ENCODE measurements at regions not wholly inside any gene's neighbourhood (a gene's known extent, or its start where the extent isn't known, plus 50 kb on each side); places are given as distances from the start of the nearest gene placed in this dataset.

DNA sequence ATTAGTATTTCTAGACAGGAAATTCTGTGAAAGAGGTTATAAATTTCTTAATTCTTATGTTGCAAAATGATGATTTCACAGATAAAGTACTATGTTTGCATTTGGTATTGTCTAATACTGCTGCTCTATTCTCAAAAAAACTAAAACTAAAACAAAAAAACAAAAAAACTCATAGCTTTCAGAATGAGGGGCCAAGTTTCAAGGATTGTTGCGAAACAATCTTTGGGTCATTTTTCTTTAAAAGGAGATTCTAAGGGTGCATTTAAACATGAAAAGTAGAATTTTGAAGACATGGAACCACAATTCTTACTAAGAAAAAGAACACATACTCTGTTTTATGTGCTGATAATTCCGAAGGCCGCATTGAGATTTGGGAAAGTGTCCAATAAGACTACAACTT is 645.1 kb downstream of the ADGRL2 start:
- Histone ChIP-seq H3K4me1 (ENCODE audit: control insufficient read depth, low read length) (no peaks in the 10 kb centered on the region), H3K79me2 (ENCODE audit: control insufficient read depth, low read length) (no peaks in the 10 kb centered on the region), H3K9me3 (ENCODE audit: control insufficient read depth, insufficient read depth, low read length) (no peaks in the 10 kb centered on the region), H3K4me2 (ENCODE audit: low read length) (no peak overlapping the region), H3K36me3 (ENCODE audit: control insufficient read depth, low read length) (no peaks in the 10 kb centered on the region), H3K27ac (ENCODE audit: low read depth, low read length) (no peak overlapping the region), H3K27me3 (ENCODE audit: control insufficient read depth, low read length) (no peaks in the 10 kb centered on the region), H4K20me1 (ENCODE audit: control insufficient read depth, insufficient read depth, low read depth, low read length) (no peaks in the 10 kb centered on the region), H3K4me3 (ENCODE audit: low read length) (no peak overlapping the region), H3K9me2 (replicated peaks; ENCODE audit: control insufficient read depth, low read length) (no peaks in the 10 kb centered on the region), H3F3A (ENCODE audit: control insufficient read depth, insufficient read depth) (no peaks in the 10 kb centered on the region)
- TF ChIP-seq EZH2phosphoT487 (IDR thresholded peaks at IDR 0.05; ENCODE audit: borderline replicate concordance, low read length): no peak
- TF ChIP-seq, protein P1, sequence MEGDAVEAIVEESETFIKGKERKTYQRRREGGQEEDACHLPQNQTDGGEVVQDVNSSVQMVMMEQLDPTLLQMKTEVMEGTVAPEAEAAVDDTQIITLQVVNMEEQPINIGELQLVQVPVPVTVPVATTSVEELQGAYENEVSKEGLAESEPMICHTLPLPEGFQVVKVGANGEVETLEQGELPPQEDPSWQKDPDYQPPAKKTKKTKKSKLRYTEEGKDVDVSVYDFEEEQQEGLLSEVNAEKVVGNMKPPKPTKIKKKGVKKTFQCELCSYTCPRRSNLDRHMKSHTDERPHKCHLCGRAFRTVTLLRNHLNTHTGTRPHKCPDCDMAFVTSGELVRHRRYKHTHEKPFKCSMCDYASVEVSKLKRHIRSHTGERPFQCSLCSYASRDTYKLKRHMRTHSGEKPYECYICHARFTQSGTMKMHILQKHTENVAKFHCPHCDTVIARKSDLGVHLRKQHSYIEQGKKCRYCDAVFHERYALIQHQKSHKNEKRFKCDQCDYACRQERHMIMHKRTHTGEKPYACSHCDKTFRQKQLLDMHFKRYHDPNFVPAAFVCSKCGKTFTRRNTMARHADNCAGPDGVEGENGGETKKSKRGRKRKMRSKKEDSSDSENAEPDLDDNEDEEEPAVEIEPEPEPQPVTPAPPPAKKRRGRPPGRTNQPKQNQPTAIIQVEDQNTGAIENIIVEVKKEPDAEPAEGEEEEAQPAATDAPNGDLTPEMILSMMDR (IDR thresholded peaks at IDR 0.05; ENCODE audit: low read depth, low read length, poor library complexity, severe bottlenecking): no peak

DNA sequence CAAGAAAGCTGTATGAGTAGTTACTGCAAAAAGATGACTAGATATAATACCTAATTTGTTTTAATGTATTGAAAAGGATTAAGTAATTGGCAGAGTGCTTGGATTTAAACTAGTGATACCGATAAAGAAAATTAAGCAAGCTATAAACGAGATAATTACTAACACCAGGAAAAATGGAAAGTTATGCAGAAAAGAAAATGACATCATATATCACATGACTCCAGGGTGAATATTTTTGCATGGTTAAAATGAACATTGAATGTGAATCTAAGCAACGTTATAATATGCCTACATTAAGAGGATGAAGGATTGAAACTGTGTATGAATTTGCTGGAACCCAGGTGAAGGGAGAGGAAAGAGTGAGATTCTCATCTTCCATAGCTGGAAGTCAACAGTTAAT is 644.4 kb downstream of the ADGRL2 start:
- Histone ChIP-seq H3F3A (ENCODE audit: control insufficient read depth, insufficient read depth) (no peaks in the 10 kb centered on the region), H3K79me2 (ENCODE audit: control insufficient read depth, low read length) (no peaks in the 10 kb centered on the region), H3K4me2 (ENCODE audit: low read length) (no peak overlapping the region), H3K9me2 (replicated peaks; ENCODE audit: control insufficient read depth, low read length) (no peaks in the 10 kb centered on the region), H3K27ac (ENCODE audit: low read depth, low read length) (no peak overlapping the region), H3K9me3 (ENCODE audit: control insufficient read depth, insufficient read depth, low read length) (no peaks in the 10 kb centered on the region), H3K4me1 (ENCODE audit: control insufficient read depth, low read length) (no peaks in the 10 kb centered on the region), H3K4me3 (ENCODE audit: low read length) (no peak overlapping the region), H4K20me1 (ENCODE audit: control insufficient read depth, insufficient read depth, low read depth, low read length) (no peaks in the 10 kb centered on the region), H3K27me3 (ENCODE audit: control insufficient read depth, low read length) (no peaks in the 10 kb centered on the region), H3K36me3 (ENCODE audit: control insufficient read depth, low read length) (no peaks in the 10 kb centered on the region)
- TF ChIP-seq, protein P1 (IDR thresholded peaks at IDR 0.05; ENCODE audit: low read depth, low read length, poor library complexity, severe bottlenecking): no peak
- TF ChIP-seq EZH2phosphoT487 (IDR thresholded peaks at IDR 0.05; ENCODE audit: borderline replicate concordance, low read length): no peak

DNA sequence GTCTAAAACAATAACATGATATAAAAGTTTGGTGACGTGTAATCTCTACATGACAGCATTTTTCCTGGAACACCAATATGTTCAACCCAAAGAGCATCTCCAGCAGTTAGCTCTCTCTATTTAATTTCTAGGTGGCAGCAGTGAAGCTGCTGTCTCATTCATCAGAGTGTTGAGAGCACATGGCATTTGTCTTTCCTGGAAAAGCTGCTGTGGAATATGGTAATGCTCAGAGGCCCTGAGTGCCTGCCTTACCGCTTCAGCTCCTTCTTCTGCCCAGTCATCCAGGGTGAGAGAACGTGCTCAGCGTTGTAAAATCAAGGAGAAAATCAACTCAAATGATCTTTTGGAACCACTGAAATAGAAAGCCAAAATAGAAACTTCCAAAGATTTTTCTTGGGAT is 640.7 kb downstream of the ADGRL2 start:
- Histone ChIP-seq H3K36me3 (ENCODE audit: control insufficient read depth, low read length) (no peaks in the 10 kb centered on the region), H3K4me2 (ENCODE audit: low read length) (no peak overlapping the region), H3K79me2 (ENCODE audit: control insufficient read depth, low read length) (no peaks in the 10 kb centered on the region), H3K4me1 (ENCODE audit: control insufficient read depth, low read length) (no peaks in the 10 kb centered on the region), H3K27me3 (ENCODE audit: control insufficient read depth, low read length) (no peaks in the 10 kb centered on the region), H3K4me3 (ENCODE audit: low read length) (no peak overlapping the region), H3K27ac (ENCODE audit: low read depth, low read length) (no peak overlapping the region), H3K9me2 (replicated peaks; ENCODE audit: control insufficient read depth, low read length) (no peaks in the 10 kb centered on the region), H3K9me3 (ENCODE audit: control insufficient read depth, insufficient read depth, low read length) (no peaks in the 10 kb centered on the region), H4K20me1 (ENCODE audit: control insufficient read depth, insufficient read depth, low read depth, low read length) (no peaks in the 10 kb centered on the region), H3F3A (ENCODE audit: control insufficient read depth, insufficient read depth) (no peaks in the 10 kb centered on the region)
- no peak for TF ChIP-seq EZH2phosphoT487 (IDR thresholded peaks at IDR 0.05; ENCODE audit: borderline replicate concordance, low read length)
- TF ChIP-seq, protein P1 (IDR thresholded peaks at IDR 0.05; ENCODE audit: low read depth, low read length, poor library complexity, severe bottlenecking): no peak
